ENCODE measurements at regions not wholly inside any gene's neighbourhood (a gene's known extent, or its start where the extent isn't known, plus 50 kb on each side); places are given as distances from the start of the nearest gene placed in this dataset.

DNA sequence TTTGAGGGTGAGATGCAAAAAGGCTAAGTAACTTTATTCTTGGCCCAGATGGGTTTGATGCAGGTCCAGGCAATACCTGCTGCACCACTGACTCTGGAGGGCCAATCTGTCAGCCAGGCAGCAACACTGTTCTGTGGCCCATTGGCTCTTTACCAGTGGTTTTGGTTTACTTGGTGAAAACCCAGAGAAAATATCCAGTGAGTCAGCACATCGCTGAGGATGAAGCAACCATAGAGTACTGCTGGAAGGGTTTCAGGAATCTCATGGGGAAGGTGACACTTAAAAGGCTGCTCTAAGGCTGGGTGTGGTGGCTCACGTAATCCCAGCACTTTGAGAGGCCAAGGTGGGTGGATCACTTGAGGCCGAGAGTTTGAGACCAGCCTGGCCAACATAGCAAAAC lies 192.5 kb upstream of the FAM98A start:
- DNase-seq = no peak

DNA sequence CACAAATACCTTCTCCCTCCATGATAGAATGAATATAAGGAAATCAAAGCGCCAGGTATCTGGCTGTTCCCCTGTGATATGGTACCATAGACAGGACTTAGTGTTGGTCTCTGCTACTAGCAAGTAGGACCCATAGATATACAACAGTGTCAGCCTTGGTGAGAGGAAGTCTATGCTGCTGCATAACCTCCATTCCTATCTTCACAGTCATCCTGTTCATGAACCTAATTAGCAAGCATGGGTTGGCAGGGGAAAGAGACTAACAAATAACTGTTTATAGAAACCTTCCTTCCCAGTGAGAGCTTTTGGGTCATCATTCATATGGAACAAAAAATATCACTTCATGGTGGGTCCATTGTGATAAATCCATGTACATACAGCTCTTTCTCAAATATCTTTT lies 188.9 kb upstream of the FAM98A start:
- no peak for DNase-seq

DNA sequence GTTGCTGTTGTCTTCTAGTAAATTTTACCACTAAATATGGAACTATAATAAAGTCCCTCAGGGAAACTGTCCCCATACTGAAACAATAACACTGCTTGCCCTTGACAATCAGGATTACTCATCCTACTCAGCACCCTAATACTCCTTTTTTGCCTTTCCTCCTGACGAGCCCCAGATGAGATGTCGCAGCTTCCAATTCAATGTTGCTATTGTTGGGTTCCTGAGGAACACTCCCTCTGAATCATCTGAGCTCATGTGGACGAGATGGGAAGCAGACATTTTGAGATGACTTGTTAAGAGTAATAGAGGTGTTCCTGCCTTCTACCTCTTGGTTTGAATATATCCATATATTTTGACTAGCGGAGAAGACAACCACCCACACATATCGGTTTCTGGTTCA lies 187.8 kb upstream of the FAM98A start:
- DNase-seq = no peak

DNA sequence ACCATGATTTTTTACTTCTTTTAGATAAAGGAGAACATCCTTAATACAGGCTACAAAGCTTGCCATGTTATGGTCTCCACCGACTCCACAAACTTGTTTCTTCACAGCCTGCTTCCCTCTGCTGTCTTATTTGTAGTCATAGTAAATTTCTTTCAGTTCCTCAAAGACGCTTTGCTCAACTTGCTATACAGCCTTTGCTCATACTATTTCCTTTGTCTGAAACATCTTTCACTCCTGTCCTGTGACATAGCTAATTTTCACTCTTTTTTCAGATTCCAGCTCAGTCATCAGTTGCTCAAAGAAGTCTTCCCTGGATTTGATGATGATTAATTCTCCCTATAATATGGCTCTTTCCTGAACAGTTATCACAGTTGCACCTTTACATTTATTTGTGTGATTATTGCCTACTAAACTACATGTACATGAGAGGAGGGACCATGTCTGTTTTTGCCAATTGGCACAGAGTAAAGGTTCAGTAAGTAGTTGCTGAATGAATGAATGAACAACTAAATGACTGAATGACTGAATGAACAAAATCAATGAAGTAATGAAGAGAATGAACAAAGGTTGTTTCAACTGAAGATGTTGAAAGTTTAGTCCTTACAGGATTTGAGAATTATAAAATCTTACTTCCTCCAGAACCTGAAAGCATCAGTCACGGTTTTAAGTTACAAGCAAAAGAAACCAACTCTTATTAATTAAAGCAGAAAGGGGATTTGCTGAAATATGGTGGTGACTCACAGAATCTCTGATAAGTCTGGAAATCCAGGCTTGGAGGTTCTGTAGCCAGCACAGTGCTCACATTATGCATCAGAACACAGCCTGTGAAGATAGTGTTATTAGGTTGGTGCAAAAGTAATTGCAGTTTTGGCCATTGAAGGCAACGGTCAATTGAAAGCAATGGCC lies 186.4 kb upstream of the FAM98A start:
- peak; percentile 48 to 54 for DNase-seq

DNA sequence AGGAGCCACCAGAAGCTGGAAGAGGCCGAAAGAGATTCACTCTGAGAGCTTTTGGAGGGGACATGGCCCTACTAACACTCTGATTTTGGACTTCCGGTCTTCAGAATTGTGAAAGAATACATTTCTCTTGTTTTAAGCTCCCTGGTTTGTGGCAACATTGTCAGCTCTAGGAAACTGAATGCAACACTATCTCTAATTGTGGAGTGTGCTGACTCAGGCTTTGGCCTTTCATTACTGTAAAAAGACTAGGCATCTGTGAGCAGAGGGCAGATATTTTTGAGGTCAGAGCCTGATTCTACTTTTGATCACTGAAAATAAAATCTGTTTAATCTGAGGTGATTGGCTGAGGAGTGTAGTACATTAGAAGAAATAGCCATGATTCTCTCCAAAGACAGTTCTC lies 185.4 kb upstream of the FAM98A start:
- no peak for DNase-seq

DNA sequence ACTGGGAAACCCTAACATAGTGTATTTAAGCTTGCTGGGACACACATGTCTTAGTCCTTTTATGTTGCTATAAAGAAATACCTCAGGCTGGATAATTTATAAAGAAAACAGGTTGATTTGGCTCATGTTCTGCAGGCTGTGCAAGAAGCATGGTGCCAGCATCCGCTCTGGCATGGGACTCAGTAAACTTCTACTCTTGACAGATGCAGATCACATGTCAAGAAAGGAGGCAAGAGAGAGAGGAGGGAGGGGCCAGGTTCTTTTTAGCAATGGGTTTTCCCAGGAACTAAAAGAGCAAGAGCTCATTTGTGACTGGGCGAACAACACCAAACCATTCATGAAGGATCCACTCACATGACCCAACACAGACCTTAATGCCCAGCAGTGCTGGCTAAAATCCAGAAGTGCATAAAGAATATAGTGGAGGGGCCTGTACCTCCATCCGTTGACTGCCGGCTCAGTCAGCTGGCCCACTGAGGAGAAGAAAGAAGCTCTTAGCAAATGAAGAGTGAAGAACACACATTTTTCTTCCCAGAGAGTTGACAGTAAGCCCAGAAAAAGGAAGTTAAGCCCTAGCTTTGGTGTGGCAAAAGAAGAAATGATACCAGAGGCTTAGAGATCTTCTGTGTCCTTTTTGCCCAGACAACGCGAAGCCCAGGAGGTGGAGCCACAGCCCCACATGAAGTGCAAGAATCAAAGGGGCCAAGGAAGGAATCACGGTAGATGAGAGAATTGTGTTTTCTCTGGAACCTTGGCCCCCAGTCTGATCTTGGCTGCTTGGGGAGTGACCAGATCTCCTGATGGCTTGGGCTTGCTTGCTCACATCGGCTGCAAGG lies 183.5 kb upstream of the FAM98A start:
- peak in 1 of 2 donors; percentile 30 for DNase-seq

DNA sequence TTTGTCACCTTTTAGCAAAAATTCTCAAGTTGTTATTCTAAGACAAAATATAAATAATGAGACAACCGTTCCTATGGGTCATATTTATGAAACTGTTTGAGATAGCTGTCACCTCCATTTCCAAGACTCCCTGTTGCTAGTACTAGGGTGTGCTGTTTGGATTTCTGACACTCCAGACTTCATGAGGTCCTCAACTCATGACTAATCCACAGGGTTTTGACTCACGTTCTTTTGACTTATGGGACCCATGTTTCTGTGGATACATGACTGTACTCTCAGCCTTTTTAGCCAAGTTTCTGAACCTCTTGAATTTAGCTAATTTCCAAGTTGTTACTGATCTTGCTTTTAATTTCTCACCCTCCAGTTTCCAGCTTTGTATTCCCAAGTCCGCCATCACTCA lies 178.7 kb upstream of the FAM98A start:
- DNase-seq = no peak

DNA sequence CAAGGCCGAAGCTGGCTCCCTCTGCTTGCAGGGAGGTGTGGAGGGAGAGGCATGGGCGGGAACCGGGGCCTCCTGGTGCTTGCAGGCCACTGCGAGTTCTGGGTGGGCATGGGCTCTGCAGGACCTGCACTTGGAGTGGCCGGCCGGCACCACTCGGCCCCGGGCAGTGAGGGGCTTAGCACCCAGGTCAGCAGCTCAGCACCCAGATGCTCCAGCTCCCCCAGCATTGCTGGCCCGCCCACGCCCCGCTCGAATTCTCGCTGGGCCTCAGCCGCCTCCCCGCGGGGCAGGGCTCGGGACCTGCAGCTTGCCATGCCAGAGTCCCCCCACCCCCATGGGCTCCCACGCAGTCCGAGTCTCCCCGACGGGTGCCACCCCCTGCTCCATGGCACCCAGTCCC lies 176.2 kb upstream of the FAM98A start:
- no peak for DNase-seq

DNA sequence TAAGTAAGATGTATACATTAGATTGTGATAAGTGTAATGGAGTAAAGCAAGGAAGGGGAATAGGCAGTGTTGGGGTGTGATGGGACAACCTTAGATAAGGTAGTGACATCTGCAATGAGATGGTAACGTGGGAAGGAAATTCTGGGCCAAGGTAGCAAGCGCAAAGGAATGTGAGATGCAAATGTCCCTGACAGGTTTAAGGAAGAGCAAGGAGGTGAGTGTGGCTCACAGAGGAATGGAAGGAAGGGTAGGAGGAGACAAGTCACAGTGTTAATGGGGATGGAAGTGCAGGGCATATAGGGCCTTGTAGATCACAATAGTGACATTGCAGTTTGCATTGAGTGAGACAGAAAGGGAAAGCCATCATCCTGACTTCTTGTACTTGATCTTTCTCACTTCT lies 170.9 kb upstream of the FAM98A start:
- DNase-seq = no peak

DNA sequence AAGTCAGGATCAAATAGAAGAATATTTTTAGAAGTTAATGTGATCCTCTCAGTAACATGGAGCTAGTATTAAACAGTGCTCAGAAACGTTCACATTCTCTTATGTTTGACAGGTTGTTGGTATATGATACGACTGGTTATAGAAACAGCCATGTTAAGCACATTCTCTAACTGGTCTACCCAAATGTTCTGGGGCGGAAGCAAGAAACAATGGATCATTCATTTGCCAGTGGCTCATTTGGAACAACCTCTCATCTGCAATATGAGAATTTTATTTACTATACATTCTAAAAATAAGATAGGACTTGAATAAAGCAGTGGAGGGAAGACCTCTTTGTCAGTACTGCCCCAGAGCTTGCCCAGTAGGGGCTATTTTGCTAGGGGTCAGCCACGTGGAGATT lies 167.1 kb upstream of the FAM98A start:
- DNase-seq = no peak

DNA sequence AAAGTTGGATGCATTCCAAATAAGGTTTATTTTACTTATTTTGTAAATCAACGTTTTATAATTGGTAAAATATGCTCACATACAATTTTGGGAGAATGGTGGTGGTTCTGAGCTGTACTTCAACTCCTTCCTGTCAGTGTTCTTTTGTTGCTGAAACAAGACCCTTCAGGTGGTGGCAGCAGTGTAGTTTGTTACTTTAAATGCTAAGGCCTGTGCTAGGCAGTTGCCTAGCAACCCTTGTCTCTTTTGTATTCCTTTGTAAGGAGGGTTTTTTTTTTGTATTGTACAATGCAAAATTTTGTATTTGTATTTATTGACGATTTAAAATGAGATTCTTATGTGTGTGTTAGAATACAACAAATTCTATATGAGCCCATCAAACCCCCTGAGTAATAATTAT lies 166.0 kb upstream of the FAM98A start:
- DNase-seq = no peak

DNA sequence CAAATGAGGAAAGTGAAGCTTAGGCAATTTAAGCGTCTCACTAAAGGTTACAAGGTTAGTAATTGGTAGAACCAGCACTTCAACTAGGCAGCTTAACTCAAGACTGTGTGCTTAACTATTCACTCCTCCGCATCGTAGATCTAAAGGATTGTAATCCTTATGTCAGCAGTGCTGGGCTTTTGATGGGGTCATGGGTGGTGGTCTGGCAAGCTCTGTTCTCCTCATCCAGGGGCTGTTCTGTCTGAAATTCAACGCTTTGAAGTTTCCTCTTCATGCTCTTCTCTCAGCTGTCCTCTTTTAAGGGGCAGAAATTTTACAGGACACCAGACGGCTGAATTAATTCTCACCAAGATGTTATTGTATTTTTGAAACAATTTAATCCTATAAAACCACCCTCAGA lies 165.5 kb upstream of the FAM98A start:
- no peak for DNase-seq

DNA sequence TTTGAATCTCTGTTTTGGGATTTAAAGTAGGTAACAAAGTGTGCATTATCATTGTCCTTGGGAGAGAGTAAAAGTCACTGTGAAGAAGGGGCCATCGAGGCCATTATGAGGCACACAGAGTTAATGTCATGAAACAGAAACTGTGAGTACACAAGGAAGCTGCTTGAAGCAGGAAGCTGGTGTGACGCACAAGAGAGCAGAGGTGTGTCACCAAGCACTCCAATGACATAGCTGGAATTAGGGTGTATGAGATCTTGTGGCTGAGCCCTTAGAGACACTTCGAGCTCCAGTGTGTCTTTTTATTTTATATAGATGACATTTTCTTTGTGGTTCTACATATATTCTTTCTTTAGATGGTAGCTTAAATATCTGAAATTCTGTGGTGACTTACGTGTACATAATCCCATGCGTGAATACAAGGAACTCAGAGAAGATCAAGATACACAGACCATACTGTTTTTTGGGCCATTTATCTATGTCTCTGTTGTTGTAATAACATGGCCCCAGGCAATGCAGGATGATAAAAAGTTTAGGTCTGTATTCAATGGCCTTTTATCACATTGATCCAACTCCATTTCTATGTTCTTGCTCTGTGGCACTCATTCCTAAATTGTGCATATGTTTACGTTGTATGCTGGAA lies 164.7 kb upstream of the FAM98A start:
- no peak for DNase-seq

DNA sequence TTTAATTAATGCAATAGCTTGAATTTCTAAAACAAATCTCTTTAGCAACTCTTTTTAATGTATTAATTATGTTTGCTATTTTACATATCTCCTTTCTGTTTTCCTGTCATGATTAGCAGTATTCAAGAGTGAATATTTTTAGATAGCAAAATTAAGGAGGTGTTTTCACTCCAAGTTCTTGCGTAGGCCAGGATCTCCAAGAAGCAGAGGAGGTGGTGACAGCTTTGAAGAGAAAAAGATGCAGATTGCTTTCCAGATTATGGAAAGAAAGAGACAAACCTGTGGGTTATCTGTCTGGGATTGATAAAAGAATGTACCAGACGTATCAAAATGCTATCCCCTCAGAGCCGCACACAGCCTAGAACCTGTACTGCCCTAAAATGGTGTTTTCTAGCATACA lies 163.5 kb upstream of the FAM98A start:
- DNase-seq = no peak

DNA sequence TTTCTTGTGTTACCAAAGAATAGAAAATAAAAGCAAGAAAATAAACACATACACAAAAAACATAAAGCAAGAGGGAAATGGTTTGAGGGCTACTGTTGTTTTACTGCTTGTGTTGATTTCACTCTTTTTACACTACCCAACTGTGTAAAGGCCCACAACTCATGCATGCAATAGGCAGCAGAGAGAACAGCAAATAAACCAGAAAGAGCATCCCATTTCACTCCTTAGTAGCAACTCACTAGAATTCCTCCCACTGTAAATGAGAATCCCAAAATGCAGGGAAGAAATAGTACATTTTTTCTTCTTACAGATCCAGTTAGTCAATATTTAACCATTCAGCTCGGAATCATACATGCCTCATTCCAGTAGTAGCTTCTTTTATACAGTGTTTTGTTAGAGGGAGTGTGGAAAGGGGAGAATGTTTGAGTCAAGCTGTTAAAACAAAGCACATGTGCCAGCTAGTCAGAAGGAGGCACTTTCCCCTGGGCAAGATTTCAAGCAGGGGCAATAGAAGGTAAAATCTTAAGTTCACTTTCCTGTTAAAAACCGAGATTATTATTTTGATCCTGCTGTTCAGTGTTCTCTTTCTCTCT lies 147.2 kb upstream of the FAM98A start:
- DNase-seq = no peak

DNA sequence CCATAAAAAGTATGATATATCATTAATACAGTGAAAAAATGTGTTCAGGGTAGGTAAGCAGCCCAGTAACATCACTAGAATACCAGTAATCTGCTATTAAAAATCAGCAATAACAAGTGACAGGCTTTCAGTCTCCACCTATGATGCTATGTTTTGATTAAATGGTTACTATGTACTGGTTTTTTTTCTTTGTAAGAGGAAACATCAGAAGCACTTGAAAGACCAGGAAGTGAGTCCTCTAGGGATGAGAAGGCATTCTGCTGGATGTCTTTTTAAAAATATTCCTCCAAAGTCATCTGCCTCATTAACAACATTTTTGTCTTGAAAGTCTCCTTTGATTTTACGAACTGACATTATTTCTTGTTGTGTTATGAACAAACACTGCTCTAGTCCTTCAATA lies 136.0 kb upstream of the FAM98A start:
- no peak for DNase-seq

DNA sequence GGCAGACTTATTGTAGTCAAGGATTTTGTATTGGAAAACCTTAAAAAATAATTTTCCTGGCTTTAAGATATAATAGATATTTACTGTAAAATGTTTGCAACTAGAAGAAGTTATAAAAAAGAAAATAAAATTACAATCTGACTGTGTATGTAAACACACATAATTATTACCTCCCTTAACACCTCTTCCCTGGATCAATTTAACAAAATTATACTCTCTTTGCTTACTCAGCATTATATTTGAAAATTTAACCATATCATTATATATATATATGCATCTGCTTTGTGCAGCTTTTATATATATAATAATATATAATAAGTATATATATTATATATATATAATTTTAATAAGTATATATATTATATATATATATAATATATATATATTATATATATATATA lies 131.7 kb upstream of the FAM98A start:
- no peak for DNase-seq

DNA sequence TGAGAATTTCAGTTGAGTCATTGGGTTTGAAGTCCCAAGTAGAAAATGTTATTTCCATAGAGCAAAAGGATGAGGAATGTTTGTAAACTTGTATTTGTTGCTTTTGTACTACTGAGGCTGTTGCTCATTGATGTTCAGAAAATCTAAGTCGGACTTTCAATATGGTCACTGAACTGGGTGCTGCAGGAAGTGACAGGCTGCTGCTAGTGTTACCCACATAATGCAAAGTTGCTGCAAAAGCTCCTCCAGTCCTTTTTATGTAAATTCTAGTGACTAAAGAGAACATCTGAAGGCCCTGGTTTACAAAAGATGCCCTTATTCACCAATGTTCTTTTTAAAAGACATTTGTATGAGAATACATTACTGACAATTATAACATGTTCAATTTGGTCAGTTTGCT lies 131.1 kb upstream of the FAM98A start:
- no peak for DNase-seq

DNA sequence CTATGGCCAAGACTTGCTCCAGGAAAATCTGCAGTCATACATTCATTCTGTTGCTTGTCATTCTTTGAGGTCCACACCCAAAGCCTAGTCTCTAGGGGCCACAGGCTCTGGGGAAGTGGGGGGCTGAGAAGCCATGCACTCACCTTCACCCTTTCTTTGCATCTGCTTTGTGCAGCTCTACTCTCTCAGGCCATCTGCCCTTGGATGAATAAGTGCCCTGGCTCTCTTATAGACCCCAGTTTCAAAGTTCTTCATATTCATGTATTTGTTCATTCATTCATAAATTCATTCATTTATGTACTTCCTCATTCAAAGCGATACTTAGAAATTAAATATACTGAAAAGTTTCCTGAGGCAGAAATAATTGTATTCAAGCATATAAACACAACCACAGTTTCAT lies 130.3 kb upstream of the FAM98A start:
- DNase-seq = no peak

DNA sequence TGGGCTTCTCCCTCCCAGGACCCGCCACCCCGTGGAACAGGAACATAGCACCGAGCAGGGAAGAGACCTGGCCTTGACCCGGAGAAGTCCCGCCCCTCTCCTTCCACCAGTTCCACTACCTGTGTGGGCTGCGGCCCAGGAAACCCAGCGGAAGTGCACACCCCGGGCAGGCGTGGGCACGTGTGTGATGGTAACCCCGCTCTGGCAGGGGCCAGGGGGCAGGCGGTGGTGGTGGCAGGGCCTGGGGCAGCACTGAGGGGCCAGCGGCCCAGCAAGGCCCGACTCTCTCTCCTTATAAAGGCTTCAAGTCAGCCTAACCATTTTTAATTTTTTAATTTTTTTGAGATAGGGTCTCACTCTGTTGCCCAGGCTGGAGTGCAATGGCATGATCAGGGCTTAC lies 129.0 kb upstream of the FAM98A start:
- no peak for DNase-seq

DNA sequence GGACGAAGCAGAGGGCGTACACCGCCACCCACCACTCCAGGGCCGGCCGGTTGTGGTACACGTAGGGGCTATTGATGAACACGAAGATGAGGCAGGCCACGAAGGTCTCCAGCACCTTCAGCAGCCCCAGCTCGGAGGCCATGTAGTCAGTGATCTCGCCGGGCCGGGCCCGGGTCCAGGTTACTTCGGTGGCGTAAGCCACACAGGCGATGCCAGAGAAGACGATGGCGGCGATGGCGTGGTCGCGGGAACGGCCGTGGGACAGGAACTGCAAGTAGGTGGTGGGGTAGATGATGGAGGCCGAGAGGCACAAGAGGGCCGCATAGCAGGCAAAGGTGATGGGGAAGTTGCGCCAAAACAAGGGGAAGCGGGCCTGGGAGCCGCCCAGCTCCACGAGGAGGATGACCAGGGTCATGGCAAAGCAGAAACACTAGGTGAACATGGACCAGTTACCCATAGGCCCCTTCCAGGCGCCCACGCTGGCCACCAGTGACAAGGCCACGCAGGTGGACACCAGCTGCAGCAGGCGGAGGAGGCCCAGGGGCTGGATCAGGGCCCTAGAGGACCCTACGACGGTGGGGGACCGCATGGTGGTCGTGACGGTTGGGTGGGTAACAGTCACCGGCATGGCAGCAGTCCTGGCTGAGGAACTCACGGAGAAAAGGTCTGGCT lies 128.4 kb upstream of the FAM98A start:
- no peak for DNase-seq

DNA sequence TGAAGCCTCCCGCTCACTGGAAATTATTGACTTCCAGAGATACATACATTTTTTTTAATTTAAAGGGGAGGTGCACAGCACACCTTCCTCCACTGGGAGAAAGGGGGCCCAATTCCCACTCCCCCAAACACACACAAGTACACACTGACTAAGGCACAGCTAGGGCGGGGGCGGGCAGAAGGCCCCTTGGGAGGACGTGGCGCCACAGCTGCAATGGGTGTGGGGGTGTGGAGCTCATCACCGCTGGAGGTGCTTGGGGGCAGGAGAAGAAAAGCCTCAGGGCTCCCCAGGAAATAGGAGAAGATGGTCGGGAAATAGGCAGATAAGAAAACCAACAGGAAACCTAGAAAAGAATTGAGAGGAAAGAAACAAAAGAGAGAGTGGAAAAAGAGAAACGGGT lies 127.3 kb upstream of the FAM98A start:
- DNase-seq = no peak

DNA sequence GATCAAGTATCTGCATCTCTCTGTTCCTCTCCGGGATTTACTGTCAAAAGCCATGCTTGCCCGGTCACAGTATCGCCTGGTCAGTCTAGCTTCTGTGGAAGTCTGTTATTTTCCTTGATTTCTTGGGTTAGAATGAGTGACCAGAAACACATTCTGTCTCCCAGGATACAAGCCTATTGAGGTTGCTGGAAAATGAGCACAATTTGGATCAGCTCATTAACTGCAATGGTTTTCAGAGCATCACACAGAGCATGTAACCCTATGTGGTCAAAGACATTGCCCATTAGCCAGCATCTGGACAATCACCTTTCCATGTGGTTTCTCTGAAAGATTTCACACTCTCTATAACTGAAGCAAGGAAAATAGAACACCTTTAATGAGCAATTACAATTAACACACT lies 124.2 kb upstream of the FAM98A start:
- no peak for DNase-seq

Data from inflammatory macrophage treated with lipopolysaccharide for 1 hour (primary cell).